HG03342 (cell line): ENCODE measurements at regions not wholly inside any gene's neighbourhood (a gene's known extent, or its start where the extent isn't known, plus 50 kb on each side); places are given as distances from the start of the nearest gene placed in this dataset.

Experiments
- ATAC-seq: cut with Tn5 transposase; IDR thresholded peaks from one replicate; pipeline ENCODE4 v1.9.1; 2021; ENCODE audit warnings: mild to moderate bottlenecking, moderate library complexity; ENCODE audit not compliant: unreplicated experiment

- no peak for ATAC-seq
Measured at GRCh38 chr20:50400705-50401586, 109.2 kb upstream of the PTPN1 start.

- no peak for ATAC-seq
Measured at GRCh38 chr20:50401587-50402418, 108.4 kb upstream of the PTPN1 start.

- no peak for ATAC-seq
Measured at GRCh38 chr20:50403565-50404418, 106.4 kb upstream of the PTPN1 start.

GRCh38 chr20:50404419-50405234, 105.6 kb upstream of the PTPN1 start:
- no peak for ATAC-seq

GRCh38 chr20:50405235-50405914, 104.8 kb upstream of the PTPN1 start:
- ATAC-seq = no peak

GRCh38 chr20:50405915-50406609, 104.1 kb upstream of the PTPN1 start:
- no peak for ATAC-seq

GRCh38 chr20:50406610-50407136, 103.5 kb upstream of the PTPN1 start:
- ATAC-seq = no peak

GRCh38 chr20:50408526-50409364, 101.4 kb upstream of the PTPN1 start:
- no peak for ATAC-seq

- ATAC-seq = no peak
Measured at GRCh38 chr20:50409495-50409894, 100.7 kb upstream of the PTPN1 start.

GRCh38 chr20:50410343-50410742, 99.8 kb upstream of the PTPN1 start:
- no peak for ATAC-seq

- no peak for ATAC-seq
Measured at GRCh38 chr20:50412069-50412468, 98.1 kb upstream of the PTPN1 start.

GRCh38 chr20:50412499-50412898, 97.7 kb upstream of the PTPN1 start:
- ATAC-seq = no peak

- ATAC-seq = no peak
Measured at GRCh38 chr20:50413088-50413500, 97.1 kb upstream of the PTPN1 start.

- ATAC-seq = no peak
Measured at GRCh38 chr20:50415021-50415515, 95.1 kb upstream of the PTPN1 start.

- ATAC-seq = no peak
Measured at GRCh38 chr20:50415516-50416268, 94.5 kb upstream of the PTPN1 start.

- ATAC-seq = no peak
Measured at GRCh38 chr20:50416269-50417022, 93.7 kb upstream of the PTPN1 start.
